ELF-1 (cell line): ENCODE measurements at regions not wholly inside any gene's neighbourhood (a gene's known extent, or its start where the extent isn't known, plus 50 kb on each side); places are given as distances from the start of the nearest gene placed in this dataset.
A peak's percentile ranks its signal among the peaks of the same experiment; 100 is the strongest.

Experiments used
- DNase-seq: peaks from one replicate; pipeline ENCODE4 v3.0.0-alpha.2; 2016; ENCODE audit warnings: low read depth, low spot score

GRCh38 chr1:239322369-239322768, 64.0 kb upstream of the CHRM3 start:
- no peak for DNase-seq

- no peak for DNase-seq
Observed at GRCh38 chr1:239321877-239322276, 64.5 kb upstream of the CHRM3 start.

GRCh38 chr1:239317948-239318347, 68.4 kb upstream of the CHRM3 start:
- DNase-seq = no peak

- DNase-seq = no peak
Observed at GRCh38 chr1:239315631-239316217, 70.6 kb upstream of the CHRM3 start.

GRCh38 chr1:239311331-239311730, 75.0 kb upstream of the CHRM3 start:
- DNase-seq = no peak

- DNase-seq = peak; percentile 64
Observed at GRCh38 chr1:239308701-239309333, 77.6 kb upstream of the CHRM3 start.

- no peak for DNase-seq
Observed at GRCh38 chr1:239307886-239308285, 78.5 kb upstream of the CHRM3 start.

GRCh38 chr1:239306426-239306825, 79.9 kb upstream of the CHRM3 start:
- no peak for DNase-seq

GRCh38 chr1:239303289-239303688, 83.1 kb upstream of the CHRM3 start:
- no peak for DNase-seq

GRCh38 chr1:239302696-239303095, 83.7 kb upstream of the CHRM3 start:
- no peak for DNase-seq

GRCh38 chr1:239301251-239301650, 85.1 kb upstream of the CHRM3 start:
- DNase-seq = no peak

GRCh38 chr1:239297910-239298309, 88.5 kb upstream of the CHRM3 start:
- DNase-seq = no peak

- DNase-seq = no peak
Observed at GRCh38 chr1:239293350-239294110, 92.8 kb upstream of the CHRM3 start.

- no peak for DNase-seq
Observed at GRCh38 chr1:239288820-239289554, 97.4 kb upstream of the CHRM3 start.

- no peak for DNase-seq
Observed at GRCh38 chr1:239287296-239287695, 99.1 kb upstream of the CHRM3 start.

- no peak for DNase-seq
Observed at GRCh38 chr1:239283216-239283615, 103.2 kb upstream of the CHRM3 start.

GRCh38 chr1:239282411-239282810, 104.0 kb upstream of the CHRM3 start:
- DNase-seq = no peak

GRCh38 chr1:239276051-239276450, 110.3 kb upstream of the CHRM3 start:
- DNase-seq = no peak

- no peak for DNase-seq
Observed at GRCh38 chr1:239274242-239274830, 112.0 kb upstream of the CHRM3 start.

GRCh38 chr1:239270509-239270908, 115.9 kb upstream of the CHRM3 start:
- no peak for DNase-seq

- no peak for DNase-seq
Observed at GRCh38 chr1:239269706-239270105, 116.7 kb upstream of the CHRM3 start.

GRCh38 chr1:239268941-239269340, 117.4 kb upstream of the CHRM3 start:
- DNase-seq = no peak
